GM18511 (cell line): ENCODE measurements at regions not wholly inside any gene's neighbourhood (a gene's known extent, or its start where the extent isn't known, plus 50 kb on each side); places are given as distances from the start of the nearest gene placed in this dataset.
"Not testable (repeated sequence)": the region's sequence is repeated elsewhere in the genome, so short reads cannot be mapped to it uniquely, and the experiment has no call there.

ENCODE experiments used
- ATAC-seq: cut with Tn5 transposase; IDR thresholded peaks from one replicate; pipeline ENCODE4 v1.9.1; 2021; ENCODE audit warnings: mild to moderate bottlenecking, moderate library complexity; ENCODE audit not compliant: unreplicated experiment

DNA sequence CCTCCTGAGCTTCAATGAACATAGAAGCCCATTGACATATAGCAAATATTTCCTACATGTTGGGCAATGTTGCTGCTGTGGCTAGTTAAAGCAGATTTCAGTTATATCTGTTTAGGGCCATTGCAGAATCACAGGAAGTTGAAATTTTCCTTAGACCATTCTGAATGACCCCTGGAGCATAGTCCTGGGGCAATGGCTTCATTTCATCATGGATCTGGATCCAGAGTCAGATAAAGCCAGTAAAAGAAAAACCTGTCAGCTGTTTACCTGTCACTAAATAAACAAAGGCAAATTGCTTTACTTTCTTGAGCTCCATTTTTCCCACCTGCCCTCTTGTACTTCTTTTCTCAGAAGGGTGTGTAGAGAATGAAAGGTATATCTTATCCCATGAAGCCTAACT, 494.0 kb upstream of the MAP3K7 start:
- ATAC-seq, result no peak

DNA sequence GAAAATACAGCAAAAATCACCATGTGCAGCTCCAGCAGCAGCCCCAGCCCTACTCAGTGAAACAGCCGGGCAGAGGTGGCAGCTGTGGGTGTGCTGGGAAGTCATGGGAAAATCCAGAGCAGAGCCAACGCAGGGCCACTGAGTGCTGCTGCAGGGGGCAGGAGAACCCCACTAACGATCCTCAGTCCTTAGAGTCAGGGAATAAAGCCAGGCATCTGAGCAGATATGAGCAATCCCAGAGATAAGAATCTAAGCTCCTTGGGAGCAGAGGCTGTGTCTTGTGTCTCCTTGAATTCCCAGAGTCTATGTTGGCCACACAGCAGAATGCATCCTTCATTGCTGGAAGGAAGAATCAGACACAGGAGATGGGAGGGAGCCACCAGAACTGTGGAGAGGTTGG, 493.1 kb upstream of the MAP3K7 start:
- ATAC-seq, result no peak

DNA sequence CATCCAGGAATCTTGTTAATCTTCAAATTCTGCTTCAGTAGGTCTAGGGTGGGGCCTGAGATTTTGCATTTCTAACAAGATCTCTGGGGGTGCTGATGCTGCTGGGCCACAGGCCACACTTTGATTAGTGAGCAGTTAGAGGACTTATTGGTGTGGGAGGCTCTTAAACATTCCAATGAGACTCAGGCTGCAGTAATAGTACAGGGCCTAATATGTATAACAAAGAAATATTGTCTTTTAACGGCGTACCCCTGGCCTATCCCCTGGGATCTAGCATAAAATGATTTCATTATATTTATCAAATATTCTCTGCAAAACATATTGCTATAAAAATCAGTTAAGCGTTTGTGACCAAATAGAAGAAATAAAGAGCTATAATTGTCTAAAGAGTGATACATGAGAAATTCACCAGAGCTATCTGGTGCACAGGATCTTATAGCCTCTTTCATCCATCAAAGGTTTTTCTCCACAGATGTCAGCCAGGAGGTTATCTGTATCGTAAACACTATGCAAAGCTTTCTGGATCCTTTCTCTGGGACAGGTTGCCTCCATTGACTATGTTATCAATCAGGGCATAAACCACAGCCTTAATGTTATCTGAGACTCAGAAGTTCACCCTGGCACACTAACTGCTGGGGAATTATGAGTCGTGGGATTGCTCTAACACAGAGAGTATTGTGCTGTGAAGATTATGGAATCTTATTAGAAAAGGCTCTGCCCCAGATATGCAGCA, 488.5 kb upstream of the MAP3K7 start:
- ATAC-seq, result no peak

DNA sequence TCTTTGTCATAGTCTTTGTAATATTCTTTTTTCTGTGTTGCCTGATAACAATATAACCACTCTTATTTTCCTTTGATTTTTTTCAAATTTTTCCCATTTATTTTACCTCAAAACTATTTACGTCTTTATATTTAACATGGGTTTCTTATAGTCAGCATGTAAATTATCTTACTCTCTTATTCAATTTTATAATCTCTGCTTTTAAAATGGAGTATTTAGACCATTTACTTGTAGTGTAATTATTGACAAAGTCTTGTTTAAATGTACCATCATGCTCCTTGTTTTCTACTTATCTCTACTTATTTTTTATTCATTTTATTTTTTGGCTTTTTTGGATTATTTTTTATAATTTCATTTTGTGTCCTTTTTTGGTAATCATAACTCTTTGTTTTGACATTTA, 476.5 kb upstream of the MAP3K7 start:
- ATAC-seq, result no peak

DNA sequence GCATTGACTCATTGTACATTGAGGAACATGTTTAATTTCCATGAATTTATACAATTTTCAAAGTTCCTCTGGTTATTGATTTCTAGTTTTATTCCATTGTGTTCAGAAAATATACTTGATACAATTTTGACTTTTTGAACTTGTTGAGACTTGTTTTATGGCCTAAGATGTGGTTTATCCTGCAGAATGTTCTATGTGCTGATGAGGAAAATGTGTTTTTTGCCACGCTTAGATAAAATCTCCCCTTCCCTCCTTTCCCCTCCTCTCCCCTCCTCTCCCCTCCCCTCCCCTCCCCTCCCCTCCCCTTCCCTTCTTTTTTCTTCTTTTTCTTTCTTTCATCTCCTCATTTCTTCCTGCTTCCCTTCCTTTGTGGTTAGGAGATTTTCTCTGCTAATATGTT, 470.8 kb upstream of the MAP3K7 start:
- ATAC-seq, result no peak

DNA sequence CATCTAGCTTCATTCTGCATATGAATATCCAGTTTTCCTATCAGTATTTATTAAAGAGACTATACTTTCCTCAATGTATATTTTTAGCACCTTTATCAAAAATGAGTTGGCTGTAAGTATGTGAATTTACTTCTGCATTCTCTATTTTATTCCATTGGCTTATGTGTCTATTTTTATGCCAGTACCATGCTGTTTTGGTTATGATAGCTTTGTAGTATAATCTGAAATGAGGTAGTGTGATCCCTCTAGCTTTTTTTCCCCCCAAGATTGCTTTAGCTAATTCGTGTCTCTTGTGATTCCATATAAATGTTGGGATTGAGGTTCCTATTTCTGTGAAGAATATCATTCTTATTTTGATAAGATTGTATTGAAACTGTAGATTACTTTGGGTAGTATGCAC, 469.1 kb upstream of the MAP3K7 start:
- ATAC-seq, result no peak

DNA sequence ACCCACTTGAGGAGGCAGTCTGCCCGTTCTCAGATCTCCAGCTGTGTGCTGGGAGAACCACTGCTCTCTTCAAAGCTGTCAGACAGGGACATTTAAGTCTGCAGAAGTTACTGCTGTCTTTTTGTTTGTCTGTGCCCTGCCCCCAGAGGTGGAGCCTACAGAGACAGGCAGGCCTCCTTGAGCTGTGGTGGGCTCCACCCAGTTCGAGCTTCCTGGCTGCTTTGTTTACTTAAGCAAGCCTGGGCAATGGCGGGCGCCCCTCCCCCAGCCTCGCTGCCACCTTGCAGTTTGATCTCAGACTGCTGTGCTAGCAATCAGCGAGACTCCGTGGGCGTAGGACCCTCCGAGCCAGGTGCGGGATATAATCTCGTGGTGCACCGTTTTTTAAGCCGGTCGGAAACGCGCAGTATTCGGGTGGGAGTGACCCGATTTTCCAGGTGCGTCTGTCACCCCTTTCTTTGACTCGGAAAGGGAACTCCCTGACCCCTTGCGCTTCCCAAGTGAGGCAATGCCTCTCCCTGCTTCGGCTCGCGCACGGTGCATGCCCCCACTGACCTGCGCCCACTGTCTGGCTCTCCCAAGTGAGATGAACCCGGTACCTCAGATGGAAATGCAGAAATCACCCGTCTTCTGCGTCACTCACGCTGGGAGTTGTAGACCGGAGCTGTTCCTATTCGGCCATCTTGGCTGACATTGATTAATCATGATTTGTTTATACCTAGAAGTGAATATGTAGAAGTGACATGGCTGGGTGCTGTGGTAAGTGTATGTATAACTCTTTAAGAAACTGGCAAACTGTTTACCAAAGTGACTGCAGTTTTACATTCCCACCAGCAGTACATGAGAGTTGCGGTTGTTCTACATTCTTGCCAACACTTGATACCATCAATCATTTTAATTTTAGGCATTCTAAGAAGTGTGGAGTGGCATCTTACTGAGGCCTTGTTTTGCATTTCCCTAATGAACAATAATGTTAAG, 465.9 kb upstream of the MAP3K7 start:
- not testable (repeated sequence) for ATAC-seq

DNA sequence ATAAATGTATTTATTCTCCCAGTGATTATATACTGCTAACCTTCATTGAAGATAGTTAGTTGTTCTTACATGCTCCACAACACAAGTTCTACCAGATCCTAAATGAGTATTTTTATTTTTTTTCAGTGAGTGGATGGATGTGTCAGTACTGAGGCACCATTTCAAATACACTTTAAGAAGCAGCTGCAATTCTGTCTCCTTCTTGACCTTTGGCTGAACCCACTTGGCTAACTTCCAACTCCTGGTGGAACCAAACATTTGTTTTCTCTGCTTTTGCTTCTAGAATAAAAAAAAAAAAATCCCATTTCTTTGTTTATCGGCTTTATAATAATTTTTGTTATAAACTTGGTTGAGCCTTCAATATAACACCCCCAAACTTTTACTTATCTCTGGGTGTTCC, 458.3 kb upstream of the MAP3K7 start:
- no peak for ATAC-seq

DNA sequence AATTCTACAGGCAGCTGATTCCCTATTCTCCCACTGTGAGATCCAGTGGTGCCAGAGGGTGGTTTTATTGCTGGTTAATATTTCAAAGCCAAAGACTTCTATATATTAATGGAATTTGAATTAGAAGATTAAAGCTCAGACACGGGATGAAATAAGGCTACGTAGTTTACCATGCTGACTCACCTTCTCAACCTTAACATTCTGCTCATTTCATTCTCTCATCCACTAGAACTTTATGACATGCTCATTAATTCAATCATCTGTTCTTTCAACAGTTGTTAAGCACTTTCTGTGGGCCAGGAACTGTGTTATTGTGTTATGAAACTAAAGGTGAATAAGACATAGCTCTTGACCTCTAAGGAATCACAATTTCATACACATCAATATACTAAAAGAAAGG, 456.9 kb upstream of the MAP3K7 start:
- ATAC-seq, result no peak

DNA sequence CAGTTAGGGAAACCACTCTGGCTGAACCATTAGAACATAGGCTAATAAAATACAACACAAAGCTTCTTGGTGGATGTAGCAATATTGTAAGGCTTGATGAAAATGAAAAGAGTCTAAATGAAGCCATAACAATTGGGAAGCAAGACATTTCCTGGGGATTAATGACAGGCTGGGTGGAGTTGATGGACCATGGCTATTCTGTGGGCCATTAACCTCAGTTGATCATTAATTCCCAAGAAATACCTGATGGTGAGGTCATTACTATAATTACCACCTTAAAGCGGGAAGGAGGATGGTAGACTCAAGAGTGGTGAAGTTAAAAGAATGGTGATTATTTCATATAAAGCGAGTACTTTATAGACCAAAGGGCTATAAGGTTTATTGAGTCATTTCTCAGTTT, 455.8 kb upstream of the MAP3K7 start:
- no peak for ATAC-seq

DNA sequence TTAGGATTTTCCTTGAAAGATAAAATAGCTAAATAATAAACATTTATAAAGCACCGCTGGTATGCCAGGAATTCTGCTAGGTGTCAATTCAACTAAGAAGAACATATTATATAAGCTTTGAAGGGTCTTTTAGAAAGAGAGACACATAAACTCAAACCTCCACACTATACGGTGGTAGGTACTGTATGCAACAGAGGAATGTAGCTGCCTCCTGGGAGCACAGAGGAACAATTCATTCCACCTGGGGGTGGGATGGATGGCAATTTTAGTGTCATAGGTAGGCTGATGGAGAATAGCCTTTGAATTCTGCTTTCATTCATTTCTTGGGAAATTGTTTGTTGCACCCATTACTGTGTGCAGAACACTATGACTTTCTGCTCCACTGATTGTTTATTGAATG, 447.1 kb upstream of the MAP3K7 start:
- ATAC-seq, result no peak

DNA sequence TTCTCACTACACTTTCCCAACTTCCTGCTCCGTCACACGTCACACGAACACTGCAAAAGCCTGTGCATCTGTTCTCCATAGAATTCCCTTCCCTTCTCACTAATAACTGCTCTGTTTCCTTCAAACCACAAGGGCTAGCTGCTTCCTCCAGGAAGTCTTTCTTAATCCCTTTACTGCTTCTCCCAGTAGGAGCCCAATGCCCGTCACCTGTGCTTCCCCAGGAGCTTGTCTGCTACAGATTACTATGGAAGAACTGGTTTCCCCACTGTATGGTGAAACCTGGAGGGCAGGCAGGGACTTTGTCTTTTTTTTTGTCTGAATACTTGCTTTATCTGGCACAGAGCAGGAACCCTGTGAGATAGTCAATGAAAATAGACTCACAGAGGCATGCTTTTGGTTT, 444.7 kb upstream of the MAP3K7 start:
- no peak for ATAC-seq

DNA sequence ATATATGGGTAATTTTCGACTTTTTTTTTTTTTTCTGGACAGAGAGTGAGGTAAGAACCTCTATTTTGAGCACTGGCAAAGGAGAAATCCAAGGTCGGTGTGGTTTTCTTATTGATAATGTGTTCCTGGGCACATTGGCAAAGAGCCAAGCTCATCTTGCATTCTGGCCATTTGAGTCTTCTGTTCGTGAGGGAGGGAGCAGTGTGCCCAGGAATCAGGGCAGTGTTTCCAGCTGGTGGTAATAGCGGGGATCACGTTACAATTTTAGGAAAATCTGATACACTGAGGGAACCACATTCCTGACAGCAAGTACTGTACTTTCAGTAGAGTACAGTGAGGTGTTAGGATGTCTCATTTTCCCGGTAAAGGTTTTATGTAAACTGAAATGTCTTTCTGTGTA, 442.3 kb upstream of the MAP3K7 start:
- ATAC-seq, result no peak

DNA sequence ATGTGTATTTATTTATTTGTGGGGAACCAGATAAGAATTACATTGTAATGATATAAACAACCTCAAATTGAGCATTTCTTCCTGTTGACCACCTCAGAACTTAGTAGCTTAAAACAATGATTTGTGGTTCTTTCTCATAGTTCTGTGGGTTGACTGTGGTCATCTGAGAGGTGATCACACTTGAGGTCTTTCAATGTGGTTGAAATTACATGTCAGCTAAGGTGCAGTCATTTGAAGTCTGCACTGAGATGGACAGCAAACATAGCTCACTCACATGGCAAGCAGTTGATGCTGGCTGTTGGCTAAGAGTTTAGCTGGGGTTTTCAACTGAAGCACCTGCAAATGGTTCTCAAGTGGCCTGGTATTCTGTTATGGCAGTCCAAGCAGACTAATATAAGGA, 436.7 kb upstream of the MAP3K7 start:
- no peak for ATAC-seq

DNA sequence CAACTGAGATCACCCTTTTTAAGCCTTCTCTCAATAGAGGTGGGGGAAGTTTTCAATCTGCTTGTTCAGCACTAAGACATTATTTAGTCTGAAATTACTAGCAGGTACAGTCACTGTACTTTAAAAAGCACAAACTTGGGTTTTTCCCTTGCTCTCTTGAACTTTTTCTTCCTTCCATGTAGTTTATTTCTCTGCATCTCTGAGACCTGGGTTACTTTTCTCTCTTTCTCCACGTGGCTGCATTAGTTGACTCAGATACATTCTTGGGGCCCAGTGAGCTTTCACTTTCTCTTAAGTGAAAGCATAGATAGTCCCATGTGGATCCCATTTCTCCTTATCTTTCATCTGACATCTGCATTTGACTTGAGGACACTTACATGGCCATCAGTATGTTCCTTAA, 433.9 kb upstream of the MAP3K7 start:
- peak; percentile 73 for ATAC-seq

DNA sequence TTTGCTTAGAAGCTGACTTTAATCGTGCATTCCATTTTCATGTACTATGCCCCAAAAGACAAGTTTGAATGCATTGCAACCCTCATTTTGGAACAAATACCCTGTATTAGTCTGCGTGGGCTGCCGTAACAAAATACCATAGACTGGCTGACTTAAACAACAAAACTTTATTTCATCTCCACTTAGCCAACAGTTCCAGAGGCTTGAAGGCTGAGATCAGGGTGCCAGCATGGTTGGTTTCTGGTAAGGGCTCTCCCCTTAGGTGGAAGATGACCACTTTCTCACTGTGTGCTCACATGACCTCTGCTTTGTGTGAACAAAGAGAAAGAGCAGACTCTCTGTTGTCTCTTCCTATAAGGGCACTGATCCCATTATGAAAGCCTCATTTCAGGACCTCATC, 431.7 kb upstream of the MAP3K7 start:
- no peak for ATAC-seq

DNA sequence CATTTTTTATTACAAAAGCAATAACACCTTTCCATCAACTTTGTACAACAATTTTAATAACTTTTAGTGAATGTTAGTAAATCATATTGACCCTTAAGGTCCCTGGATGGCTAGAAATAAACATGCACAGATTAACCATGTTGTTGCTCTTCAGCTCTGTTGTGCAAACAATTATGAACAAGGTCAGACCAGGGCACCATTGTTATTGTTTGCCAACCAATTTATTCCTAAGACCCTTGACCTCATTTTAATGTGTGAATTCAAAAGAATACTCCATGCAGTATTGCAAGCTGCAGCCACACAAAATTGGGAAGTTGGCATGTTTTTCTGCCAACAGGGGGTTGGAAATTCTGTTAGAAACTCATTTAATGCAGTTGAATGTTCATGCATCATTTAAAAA, 426.6 kb upstream of the MAP3K7 start:
- no peak for ATAC-seq

DNA sequence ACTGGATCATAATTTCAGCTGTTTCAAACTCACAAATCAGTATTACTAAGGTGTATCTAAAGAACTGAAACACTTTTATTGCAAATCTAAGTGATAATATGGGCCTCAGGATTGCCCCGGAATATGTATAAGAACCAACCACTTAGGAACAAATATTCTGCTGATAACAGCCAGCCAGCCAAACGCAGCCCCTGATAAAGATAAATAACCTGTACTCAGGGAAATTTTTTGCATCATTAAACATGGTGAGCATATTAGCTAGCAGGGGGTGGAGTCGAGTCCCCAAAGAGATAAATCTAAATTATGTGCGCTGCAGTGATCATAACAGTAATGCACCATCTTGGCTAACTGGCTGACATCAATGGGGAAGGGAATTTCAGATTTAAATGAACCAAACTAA, 410.2 kb upstream of the MAP3K7 start:
- no peak for ATAC-seq

DNA sequence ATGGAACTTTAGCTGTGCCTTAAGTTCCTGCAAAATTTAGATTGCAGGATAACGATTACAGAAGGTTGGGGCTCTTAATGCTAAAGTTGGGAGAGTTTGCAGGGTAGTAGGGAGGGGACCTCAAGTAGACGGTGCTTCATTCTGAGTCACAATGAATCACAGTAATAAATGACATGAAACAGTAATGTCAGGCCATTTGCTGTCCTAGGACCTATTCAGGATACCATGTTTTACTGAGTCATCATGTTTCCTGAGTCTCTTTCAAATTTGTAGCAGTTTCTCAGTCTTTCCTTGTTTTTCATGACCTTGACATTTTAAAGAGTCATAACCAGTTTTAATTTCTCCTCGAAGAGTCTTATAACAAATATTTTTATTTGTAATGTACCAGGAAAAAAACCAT, 406.9 kb upstream of the MAP3K7 start:
- no peak for ATAC-seq

DNA sequence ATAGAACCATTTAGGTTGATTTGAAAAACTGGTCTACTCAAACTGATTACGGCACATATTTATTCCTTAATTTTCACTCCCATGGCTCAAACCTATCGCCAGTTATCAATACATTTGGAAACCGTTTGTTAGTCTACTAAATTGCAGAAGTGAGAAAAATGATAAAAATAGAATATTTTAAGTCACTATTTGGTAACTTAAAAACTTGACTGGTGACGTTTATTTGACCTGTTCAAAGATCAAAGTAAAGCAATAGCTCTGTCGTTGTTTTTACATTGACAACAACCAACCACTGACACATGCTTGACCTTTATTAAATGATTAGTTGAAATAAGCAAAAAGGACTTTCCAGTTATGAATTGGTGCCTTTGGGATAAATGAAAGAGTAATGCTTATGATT, 402.9 kb upstream of the MAP3K7 start:
- ATAC-seq, result no peak

DNA sequence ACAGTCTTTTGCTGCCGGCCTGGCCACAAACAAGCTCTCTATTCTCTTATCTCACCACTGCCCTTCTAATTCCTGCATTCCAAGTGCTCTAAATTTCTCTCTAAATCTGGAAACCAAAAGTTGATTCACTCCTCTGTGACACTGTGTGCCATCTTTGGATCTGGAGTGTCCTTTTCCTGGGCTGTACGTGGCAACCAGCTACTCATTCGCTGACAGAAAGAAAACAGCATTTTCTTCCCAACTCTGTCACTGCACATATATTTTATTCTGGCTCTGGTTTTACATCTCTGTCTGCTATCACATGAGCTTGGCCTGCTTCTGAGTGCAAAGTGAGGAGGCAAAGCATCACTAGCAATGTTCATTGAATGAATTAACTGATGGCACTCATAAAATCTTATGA, 397.2 kb upstream of the MAP3K7 start:
- no peak for ATAC-seq

DNA sequence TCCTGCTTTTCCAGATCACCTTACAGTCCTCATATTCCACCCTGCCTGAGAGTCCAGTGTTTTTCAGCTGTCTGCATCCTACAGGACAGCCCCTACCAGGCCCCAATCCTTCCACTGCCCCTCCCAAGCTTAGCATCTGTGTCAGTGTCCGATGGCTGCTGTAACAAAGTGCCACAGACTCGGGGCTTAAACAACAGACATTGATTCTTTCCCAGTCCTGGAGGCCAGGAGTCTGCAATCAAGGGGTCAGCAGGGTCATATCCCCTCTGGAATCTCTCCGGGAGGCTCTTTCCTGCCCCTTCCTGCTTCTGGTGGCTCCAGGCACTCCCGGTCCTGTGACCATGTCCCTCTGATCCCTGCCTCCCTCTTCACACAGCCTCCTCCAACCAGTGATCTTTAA, 396.6 kb upstream of the MAP3K7 start:
- ATAC-seq, result no peak
